Activated CD4-positive, alpha-beta T cell treated with anti-CD3 and anti-CD28 coated beads, Interleukin-2, amount 50 U/mL, for 16 hours (primary cell): ENCODE measurements at regions not wholly inside any gene's neighbourhood (a gene's known extent, or its start where the extent isn't known, plus 50 kb on each side); places are given as distances from the start of the nearest gene placed in this dataset.

Experiments
- DNase-seq: peaks from one replicate; pipeline ENCODE4 v3.0.0-alpha.2; 2020

- peak; percentile 66 for DNase-seq
Measured at GRCh38 chr7:50208378-50208982, 96.0 kb upstream of the IKZF1 start.

- DNase-seq = no peak
Measured at GRCh38 chr7:50207686-50208255, 96.7 kb upstream of the IKZF1 start.

- no peak for DNase-seq
Measured at GRCh38 chr7:50207251-50207564, 97.3 kb upstream of the IKZF1 start.

GRCh38 chr7:50206453-50207250, 97.9 kb upstream of the IKZF1 start:
- peak; percentile 82 for DNase-seq

- no peak for DNase-seq
Measured at GRCh38 chr7:50205011-50205410, 99.5 kb upstream of the IKZF1 start.

GRCh38 chr7:50204581-50204980, 99.9 kb upstream of the IKZF1 start:
- DNase-seq = no peak

- DNase-seq = no peak
Measured at GRCh38 chr7:50203521-50203920, 101.0 kb upstream of the IKZF1 start.

- no peak for DNase-seq
Measured at GRCh38 chr7:50202052-50202555, 102.4 kb upstream of the IKZF1 start.

- DNase-seq = no peak
Measured at GRCh38 chr7:50199824-50200223, 104.7 kb upstream of the IKZF1 start.

GRCh38 chr7:50197549-50197948, 104.5 kb upstream of the ZPBP start:
- DNase-seq = peak; percentile 84

- DNase-seq = no peak
Measured at GRCh38 chr7:50196719-50197118, 103.7 kb upstream of the ZPBP start.

- DNase-seq = no peak
Measured at GRCh38 chr7:50190776-50191175, 97.7 kb upstream of the ZPBP start.

- DNase-seq = no peak
Measured at GRCh38 chr7:50189371-50189770, 96.3 kb upstream of the ZPBP start.

GRCh38 chr7:50185951-50186682, 93.1 kb upstream of the ZPBP start:
- no peak for DNase-seq

- DNase-seq = no peak
Measured at GRCh38 chr7:50185208-50185607, 92.2 kb upstream of the ZPBP start.

- DNase-seq = no peak
Measured at GRCh38 chr7:50184271-50184990, 91.4 kb upstream of the ZPBP start.

- no peak for DNase-seq
Measured at GRCh38 chr7:50182759-50183158, 89.7 kb upstream of the ZPBP start.

GRCh38 chr7:50181081-50181480, 88.0 kb upstream of the ZPBP start:
- DNase-seq = no peak

- no peak for DNase-seq
Measured at GRCh38 chr7:50178166-50178565, 85.1 kb upstream of the ZPBP start.

- DNase-seq = no peak
Measured at GRCh38 chr7:50174948-50175347, 81.9 kb upstream of the ZPBP start.

- DNase-seq = no peak
Measured at GRCh38 chr7:50166997-50167965, 74.2 kb upstream of the ZPBP start.
